ENCODE measurements at regions not wholly inside any gene's neighbourhood (a gene's known extent, or its start where the extent isn't known, plus 50 kb on each side); places are given as distances from the start of the nearest gene placed in this dataset.

DNA sequence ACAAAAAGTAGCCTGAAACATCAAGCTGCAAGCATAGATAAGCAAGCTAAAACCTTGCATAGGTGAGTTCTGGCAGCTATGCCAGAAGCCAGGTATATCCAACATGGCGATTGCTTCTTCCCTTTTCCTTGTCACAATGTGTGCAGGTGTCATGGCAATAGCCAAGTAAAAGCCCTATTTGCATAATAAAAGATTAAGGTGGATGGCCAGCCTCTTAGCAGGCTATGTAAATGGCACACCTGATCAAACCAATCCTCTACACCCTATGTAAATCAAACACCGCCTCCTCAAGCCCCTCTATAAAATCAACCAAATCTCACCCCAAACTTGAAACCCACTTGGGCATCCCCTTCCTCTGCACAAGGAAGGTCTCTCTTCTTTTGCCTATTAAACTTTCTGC is 366.8 kb downstream of the VGLL3 start:
- Histone ChIP-seq H3K9me3 (ENCODE audit: insufficient read depth, low read depth, low read length) (no peaks in the 10 kb centered on the region), H3K27me3 (ENCODE audit: insufficient read depth, low read length) (no peaks in the 10 kb centered on the region), H3K4me3 (ENCODE audit: low read length) (no peak overlapping the region), H3K27ac (ENCODE audit: low read length) (no peak overlapping the region), H3K36me3 (ENCODE audit: insufficient read depth, low read depth, low read length) (no peaks in the 10 kb centered on the region), H3K4me1 (ENCODE audit: insufficient read depth, low read length) (no peaks in the 10 kb centered on the region), H3K9ac (ENCODE audit: low read depth, low read length) (no peak overlapping the region)

DNA sequence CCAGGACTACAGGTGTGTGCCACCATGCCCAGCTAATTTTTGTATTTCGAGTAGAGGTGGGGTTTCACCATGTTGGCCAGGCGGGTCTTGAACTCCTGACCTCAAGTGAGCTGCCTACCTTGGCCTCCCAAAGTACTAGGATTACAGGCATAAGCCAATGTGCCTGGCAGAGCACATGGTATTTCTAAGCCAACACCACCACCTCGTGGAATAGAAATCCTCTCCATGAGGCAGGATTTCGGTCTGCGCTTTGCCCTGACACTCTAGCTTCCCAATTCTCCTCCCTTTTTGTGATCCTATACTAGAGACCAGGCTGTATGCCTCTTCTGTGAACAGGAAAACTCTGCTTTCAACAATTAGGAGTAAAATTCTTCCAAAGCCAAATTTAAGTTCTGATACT is 372.2 kb downstream of the VGLL3 start:
- Histone ChIP-seq H3K4me3 (ENCODE audit: low read length) (no peak overlapping the region), H3K27ac (ENCODE audit: low read length) (no peak overlapping the region), H3K4me1 (ENCODE audit: insufficient read depth, low read length) (no peaks in the 10 kb centered on the region), H3K9ac (ENCODE audit: low read depth, low read length) (no peak overlapping the region), H3K9me3 (ENCODE audit: insufficient read depth, low read depth, low read length) (no peaks in the 10 kb centered on the region; the same call in 1 of the 2 replicates), H3K27me3 (ENCODE audit: insufficient read depth, low read length) (no peaks in the 10 kb centered on the region), H3K36me3 (ENCODE audit: insufficient read depth, low read depth, low read length) (no peaks in the 10 kb centered on the region)

DNA sequence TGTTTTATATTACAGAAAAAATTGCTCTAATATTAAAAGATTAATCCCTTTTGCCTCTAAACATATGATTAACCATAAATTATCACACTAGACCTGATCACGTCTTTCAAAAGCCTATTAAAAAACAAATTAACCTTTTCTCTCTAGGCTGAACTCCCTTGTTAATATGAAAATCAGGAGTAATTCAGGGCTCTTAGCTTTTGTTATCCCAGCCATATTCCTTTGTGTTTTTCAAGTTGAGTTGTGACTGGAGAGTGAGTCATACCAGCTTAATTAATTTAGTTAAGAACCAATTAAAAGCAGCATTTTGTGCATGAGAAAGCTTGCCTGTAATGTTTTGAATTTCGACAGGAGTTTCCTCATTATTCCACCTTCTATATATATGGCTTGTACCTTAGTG is 385.8 kb downstream of the VGLL3 start:
- H3K27ac ChIP-seq (ENCODE audit: low read length): no peak overlapping the region

DNA sequence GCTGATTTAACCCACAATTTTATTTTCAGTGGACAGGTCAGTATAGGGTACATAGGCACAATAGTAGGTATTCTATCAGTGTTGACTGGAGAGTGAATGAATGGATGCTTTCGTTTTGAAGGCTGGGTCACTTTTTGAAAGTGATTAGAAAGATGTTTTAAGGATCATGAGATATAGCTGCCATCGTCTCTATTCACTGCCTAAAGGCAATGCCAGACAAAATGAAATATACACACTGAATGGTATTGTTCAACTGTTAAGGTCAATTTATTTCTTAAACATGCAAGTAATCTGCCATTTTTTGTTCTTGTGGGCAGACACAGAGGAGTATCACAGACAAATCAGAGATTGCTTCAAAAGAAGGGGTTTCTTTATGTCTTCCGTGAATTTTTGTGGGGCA is 395.3 kb downstream of the VGLL3 start:
- Histone ChIP-seq H3K9me3 (ENCODE audit: insufficient read depth, low read depth, low read length) (no peaks in the 10 kb centered on the region), H3K27ac (ENCODE audit: low read length) (no peak overlapping the region), H3K36me3 (ENCODE audit: insufficient read depth, low read depth, low read length) (no peaks in the 10 kb centered on the region), H3K4me1 (ENCODE audit: insufficient read depth, low read length) (no peaks in the 10 kb centered on the region), H3K27me3 (ENCODE audit: insufficient read depth, low read length) (no peaks in the 10 kb centered on the region), H3K4me3 (ENCODE audit: low read length) (no peak overlapping the region), H3K9ac (ENCODE audit: low read depth, low read length) (no peak overlapping the region)

More for the DNA sequence above, 385.8 kb downstream of the VGLL3 start:
- H3K4me3 ChIP-seq (ENCODE audit: low read length): no peak overlapping the region
- no peak overlapping the region for H3K9ac ChIP-seq (ENCODE audit: low read depth, low read length)
- peaks cover 14% of the 10 kb centered on the region for H3K9me3 ChIP-seq (ENCODE audit: insufficient read depth, low read depth, low read length)
- H3K36me3 ChIP-seq (ENCODE audit: insufficient read depth, low read depth, low read length): no peaks in the 10 kb centered on the region
- no peaks in the 10 kb centered on the region for H3K27me3 ChIP-seq (ENCODE audit: insufficient read depth, low read length)
- no peaks in the 10 kb centered on the region for H3K4me1 ChIP-seq (ENCODE audit: insufficient read depth, low read length)

DNA sequence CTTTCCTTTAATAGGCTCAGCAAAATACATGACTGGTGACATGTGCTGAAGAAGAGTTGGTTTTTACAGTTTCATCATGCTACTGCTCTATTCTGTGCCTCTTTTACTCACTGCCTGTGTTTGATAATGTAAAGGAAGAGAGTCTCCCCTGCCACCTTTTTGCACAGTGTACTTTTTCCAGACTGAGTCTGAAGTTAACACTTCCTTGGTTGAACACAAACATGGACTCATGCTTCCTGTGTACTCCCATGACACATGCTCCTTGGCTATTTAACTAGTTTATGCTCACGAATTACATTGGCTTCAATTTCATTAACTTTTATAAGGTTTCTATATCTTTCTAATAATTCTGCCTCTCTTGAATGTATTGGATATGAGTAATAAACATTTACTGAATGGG is 396.1 kb downstream of the VGLL3 start:
- H3K9me3 ChIP-seq (ENCODE audit: insufficient read depth, low read depth, low read length): no peaks in the 10 kb centered on the region
- H3K36me3 ChIP-seq (ENCODE audit: insufficient read depth, low read depth, low read length): no peaks in the 10 kb centered on the region
- H3K4me1 ChIP-seq (ENCODE audit: insufficient read depth, low read length): no peaks in the 10 kb centered on the region
- no peak overlapping the region for H3K4me3 ChIP-seq (ENCODE audit: low read length)
- no peak overlapping the region for H3K27ac ChIP-seq (ENCODE audit: low read length)
- H3K27me3 ChIP-seq (ENCODE audit: insufficient read depth, low read length): no peaks in the 10 kb centered on the region
- no peak overlapping the region for H3K9ac ChIP-seq (ENCODE audit: low read depth, low read length)

DNA sequence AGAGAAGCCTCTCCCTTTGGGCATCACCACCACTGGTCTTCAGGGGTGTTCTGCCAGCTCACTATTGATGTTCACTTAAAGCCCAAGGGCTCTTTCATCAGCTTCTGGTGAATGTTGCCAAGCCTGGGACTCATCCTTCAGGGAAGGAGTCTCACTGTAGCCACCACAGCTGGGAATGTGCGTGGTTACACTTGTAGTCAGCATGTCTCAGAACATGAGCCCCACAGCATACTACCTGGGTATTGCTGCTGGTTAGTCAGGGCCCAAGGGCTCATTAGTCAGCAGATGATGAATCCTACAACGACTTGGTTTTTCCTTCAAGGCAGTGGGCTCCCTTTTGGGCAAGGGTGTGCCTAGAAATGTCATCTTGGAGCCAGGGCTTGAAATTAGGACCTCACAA is 412.9 kb downstream of the VGLL3 start:
- Histone ChIP-seq H3K4me3 (ENCODE audit: low read length) (no peak overlapping the region), H3K36me3 (ENCODE audit: insufficient read depth, low read depth, low read length) (no peaks in the 10 kb centered on the region), H3K27ac (ENCODE audit: low read length) (no peak overlapping the region), H3K4me1 (ENCODE audit: insufficient read depth, low read length) (no peaks in the 10 kb centered on the region), H3K9ac (ENCODE audit: low read depth, low read length) (no peak overlapping the region), H3K27me3 (ENCODE audit: insufficient read depth, low read length) (no peaks in the 10 kb centered on the region), H3K9me3 (ENCODE audit: insufficient read depth, low read depth, low read length) (peaks cover 7% of the 10 kb centered on the region; the same call in 1 of the 2 replicates)

DNA sequence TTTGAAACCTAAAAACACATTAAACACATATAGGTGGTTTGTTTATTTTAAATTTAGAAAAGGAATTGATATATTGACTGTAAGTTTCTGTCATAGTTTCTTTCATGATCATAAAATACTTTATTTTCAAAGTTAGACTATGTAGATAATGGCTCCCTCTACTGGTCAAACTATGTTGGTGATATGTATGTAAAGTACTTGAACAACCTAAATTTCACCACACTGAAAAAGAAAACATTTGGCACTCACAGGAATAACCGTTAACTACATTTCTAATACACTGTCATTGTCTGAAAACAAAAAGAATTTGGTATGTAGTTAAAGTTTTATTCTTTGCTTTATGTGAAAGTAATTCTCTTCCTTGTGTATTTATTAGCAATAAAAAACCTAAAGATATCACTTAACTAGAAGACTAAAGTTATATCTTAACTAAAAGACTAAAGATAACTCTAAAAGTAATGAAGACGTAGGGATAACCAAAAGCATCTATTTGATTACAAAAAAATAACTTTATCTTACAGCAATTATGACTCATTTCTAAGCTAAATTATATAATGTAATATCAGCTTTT is 427.5 kb downstream of the VGLL3 start:
- Histone ChIP-seq H3K9ac (ENCODE audit: low read depth, low read length) (no peak overlapping the region), H3K4me3 (ENCODE audit: low read length) (no peak overlapping the region), H3K36me3 (ENCODE audit: insufficient read depth, low read depth, low read length) (no peaks in the 10 kb centered on the region), H3K27me3 (ENCODE audit: insufficient read depth, low read length) (no peaks in the 10 kb centered on the region), H3K4me1 (ENCODE audit: insufficient read depth, low read length) (peaks cover 9% of the 10 kb centered on the region; the same call in 1 of the 2 replicates), H3K27ac (ENCODE audit: low read length) (no peak overlapping the region), H3K9me3 (ENCODE audit: insufficient read depth, low read depth, low read length) (no peaks in the 10 kb centered on the region)

DNA sequence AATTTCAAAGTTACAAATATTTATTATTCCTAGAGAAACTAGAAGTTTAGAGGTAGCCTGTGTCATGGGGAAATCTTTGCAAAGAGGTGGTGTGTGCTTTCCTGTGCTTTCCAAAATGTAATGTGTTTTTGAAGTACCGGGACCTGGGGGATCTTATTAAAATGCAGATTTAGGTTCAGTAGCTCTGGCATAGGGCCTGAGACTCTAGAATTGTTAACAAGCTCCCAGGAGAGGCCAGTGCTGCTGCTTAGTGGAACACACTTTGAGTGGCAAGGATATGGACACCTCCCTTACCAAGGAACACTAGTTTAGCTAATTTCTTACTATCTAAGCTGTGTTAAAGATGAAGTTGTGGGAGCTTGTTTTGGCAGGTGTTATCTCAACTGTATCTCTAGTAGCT is 428.9 kb downstream of the VGLL3 start:
- H3K36me3 ChIP-seq (ENCODE audit: insufficient read depth, low read depth, low read length): no peaks in the 10 kb centered on the region
- H3K27me3 ChIP-seq (ENCODE audit: insufficient read depth, low read length): no peaks in the 10 kb centered on the region
- H3K27ac ChIP-seq (ENCODE audit: low read length): peak overlapping the region; percentile 30
- H3K4me1 ChIP-seq (ENCODE audit: insufficient read depth, low read length): peaks cover 9% of the 10 kb centered on the region; the same call in 1 of the 2 replicates
- H3K9me3 ChIP-seq (ENCODE audit: insufficient read depth, low read depth, low read length): no peaks in the 10 kb centered on the region
- no peak overlapping the region for H3K9ac ChIP-seq (ENCODE audit: low read depth, low read length)
- peak overlapping the region; percentile 21; the same call in 1 of the 2 replicates for H3K4me3 ChIP-seq (ENCODE audit: low read length)

DNA sequence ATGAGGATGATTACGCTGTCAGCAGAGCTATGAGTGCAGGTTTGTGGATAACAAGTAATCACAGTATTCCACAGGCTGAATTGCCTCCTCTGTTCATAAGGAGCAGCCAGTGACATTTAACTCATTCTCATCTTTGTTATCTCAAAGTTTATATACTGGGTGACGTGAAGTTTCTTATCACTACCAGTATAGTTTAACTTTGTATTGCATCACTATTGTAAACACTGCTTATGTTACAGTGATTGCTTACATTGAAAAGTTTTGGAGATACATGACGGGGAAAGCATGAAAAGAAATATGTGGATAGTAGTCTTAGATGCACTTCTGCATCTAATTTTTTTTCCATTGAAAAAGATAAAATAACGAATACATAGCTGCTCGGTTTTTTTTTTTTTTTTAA is 429.7 kb downstream of the VGLL3 start:
- no peak overlapping the region for H3K4me3 ChIP-seq (ENCODE audit: low read length)
- H3K36me3 ChIP-seq (ENCODE audit: insufficient read depth, low read depth, low read length): no peaks in the 10 kb centered on the region
- no peaks in the 10 kb centered on the region for H3K9me3 ChIP-seq (ENCODE audit: insufficient read depth, low read depth, low read length)
- H3K27me3 ChIP-seq (ENCODE audit: insufficient read depth, low read length): no peaks in the 10 kb centered on the region
- no peak overlapping the region for H3K9ac ChIP-seq (ENCODE audit: low read depth, low read length)
- H3K4me1 ChIP-seq (ENCODE audit: insufficient read depth, low read length): peaks cover 9% of the 10 kb centered on the region; the same call in 1 of the 2 replicates
- no peak overlapping the region for H3K27ac ChIP-seq (ENCODE audit: low read length)

DNA sequence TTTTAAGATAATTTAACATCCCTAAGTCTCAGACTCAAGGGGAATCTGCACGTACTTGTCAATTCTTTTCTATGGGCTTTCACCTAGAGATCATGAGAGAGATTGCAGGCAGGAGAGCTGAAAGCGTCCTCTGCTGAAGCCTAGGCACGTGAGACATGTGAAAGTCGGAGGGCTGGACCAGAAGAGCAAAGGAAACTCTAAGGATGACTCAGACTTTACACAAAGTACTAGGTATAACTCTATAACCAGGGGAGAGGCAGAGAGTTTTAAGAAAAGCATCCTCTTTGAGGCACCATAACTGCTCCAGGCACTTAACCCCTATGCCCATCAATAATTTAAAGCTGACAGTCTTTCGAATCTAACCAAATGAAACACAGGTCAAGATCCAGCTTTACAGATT is 436.6 kb downstream of the VGLL3 start:
- no peak overlapping the region for H3K4me3 ChIP-seq (ENCODE audit: low read length)
- peaks cover 1% of the 10 kb centered on the region; the same call in 1 of the 2 replicates for H3K4me1 ChIP-seq (ENCODE audit: insufficient read depth, low read length)
- no peaks in the 10 kb centered on the region for H3K36me3 ChIP-seq (ENCODE audit: insufficient read depth, low read depth, low read length)
- H3K9ac ChIP-seq (ENCODE audit: low read depth, low read length): no peak overlapping the region
- no peak overlapping the region for H3K27ac ChIP-seq (ENCODE audit: low read length)
- H3K27me3 ChIP-seq (ENCODE audit: insufficient read depth, low read length): no peaks in the 10 kb centered on the region
- H3K9me3 ChIP-seq (ENCODE audit: insufficient read depth, low read depth, low read length): no peaks in the 10 kb centered on the region

DNA sequence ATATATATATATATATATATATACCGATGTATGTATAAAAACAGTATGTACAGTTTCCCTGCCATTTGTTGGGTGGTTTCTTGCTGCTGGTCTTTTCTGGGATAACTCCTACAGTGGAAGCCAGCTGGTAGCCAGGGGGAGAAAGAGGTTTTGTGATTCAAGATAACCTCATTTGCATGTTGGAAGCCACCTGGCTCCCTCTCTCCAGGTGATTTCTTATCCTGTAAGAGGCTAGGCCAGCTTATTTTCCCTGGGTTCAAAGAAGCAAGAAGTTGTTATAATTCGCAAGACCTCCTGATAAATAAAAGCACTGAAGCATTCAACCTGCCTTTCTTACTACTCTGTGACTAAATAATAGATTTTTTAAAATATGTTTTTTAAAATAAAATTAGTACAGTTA is 443.3 kb downstream of the VGLL3 start:
- Histone ChIP-seq H3K9me3 (ENCODE audit: insufficient read depth, low read depth, low read length) (no peaks in the 10 kb centered on the region), H3K4me1 (ENCODE audit: insufficient read depth, low read length) (peaks cover 32% of the 10 kb centered on the region), H3K27me3 (ENCODE audit: insufficient read depth, low read length) (no peaks in the 10 kb centered on the region), H3K9ac (ENCODE audit: low read depth, low read length) (no peak overlapping the region), H3K36me3 (ENCODE audit: insufficient read depth, low read depth, low read length) (no peaks in the 10 kb centered on the region), H3K4me3 (ENCODE audit: low read length) (0 out of 2 replicates have a peak overlapping the region, but pooled peaks have one; percentile 40), H3K27ac (ENCODE audit: low read length) (no peak overlapping the region)

DNA sequence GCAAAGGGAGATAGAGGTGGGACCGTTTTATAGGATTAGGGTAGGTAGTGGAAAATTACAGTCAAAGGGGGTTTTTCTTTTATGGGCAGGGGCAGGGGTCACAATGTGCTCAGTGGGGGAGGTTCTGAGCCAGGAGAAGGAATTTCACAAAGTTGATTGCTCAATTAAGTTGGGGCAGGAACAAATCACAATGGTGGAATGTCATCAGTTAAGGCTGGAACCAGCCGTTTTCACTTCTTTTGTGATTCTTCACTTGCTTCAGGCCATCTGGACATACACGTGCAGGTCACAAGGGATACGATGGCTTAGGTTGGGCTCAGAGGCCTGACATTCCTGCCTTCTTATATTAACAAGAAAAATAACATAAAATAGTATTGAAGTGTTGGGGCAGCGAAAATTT is 453.8 kb downstream of the VGLL3 start:
- Histone ChIP-seq H3K36me3 (ENCODE audit: insufficient read depth, low read depth, low read length) (no peaks in the 10 kb centered on the region), H3K4me3 (ENCODE audit: low read length) (no peak overlapping the region), H3K4me1 (ENCODE audit: insufficient read depth, low read length) (no peaks in the 10 kb centered on the region), H3K27me3 (ENCODE audit: insufficient read depth, low read length) (no peaks in the 10 kb centered on the region), H3K9me3 (ENCODE audit: insufficient read depth, low read depth, low read length) (peaks cover 15% of the 10 kb centered on the region), H3K9ac (ENCODE audit: low read depth, low read length) (no peak overlapping the region), H3K27ac (ENCODE audit: low read length) (no peak overlapping the region)
